GM12891 (cell line): ENCODE measurements at regions not wholly inside any gene's neighbourhood (a gene's known extent, or its start where the extent isn't known, plus 50 kb on each side); places are given as distances from the start of the nearest gene placed in this dataset.

ENCODE experiments used
- PAX5 ChIP-seq: IDR thresholded peaks from 2 replicates; pipeline ENCODE4 v1.6.1; 2011; ENCODE audit warnings: low read length, moderate library complexity, mild to moderate bottlenecking; ENCODE audit not compliant: insufficient read depth, severe bottlenecking
- POLR2A ChIP-seq: IDR thresholded peaks from 2 replicates; pipeline ENCODE4 v1.6.1; 2011; ENCODE audit warnings: low read depth, low read length, control low read depth
- POLR2AphosphoS5 ChIP-seq: IDR thresholded peaks from 2 replicates; pipeline ENCODE4 v1.6.1; 2011; ENCODE audit warnings: low read depth, low read length, control low read depth
- POU2F2 ChIP-seq: IDR thresholded peaks from 2 replicates; pipeline ENCODE4 v1.6.1; 2011; ENCODE audit warnings: low read depth, mild to moderate bottlenecking, control low read depth, low read length, moderate library complexity
- SPI1 ChIP-seq: IDR thresholded peaks from 2 replicates; pipeline ENCODE4 v1.6.1; 2011; ENCODE audit warnings: low read depth, low read length, control low read depth
- TAF1 ChIP-seq: IDR thresholded peaks from 2 replicates; pipeline ENCODE4 v1.6.1; 2011; ENCODE audit warnings: low read depth, low read length, control low read depth

DNA sequence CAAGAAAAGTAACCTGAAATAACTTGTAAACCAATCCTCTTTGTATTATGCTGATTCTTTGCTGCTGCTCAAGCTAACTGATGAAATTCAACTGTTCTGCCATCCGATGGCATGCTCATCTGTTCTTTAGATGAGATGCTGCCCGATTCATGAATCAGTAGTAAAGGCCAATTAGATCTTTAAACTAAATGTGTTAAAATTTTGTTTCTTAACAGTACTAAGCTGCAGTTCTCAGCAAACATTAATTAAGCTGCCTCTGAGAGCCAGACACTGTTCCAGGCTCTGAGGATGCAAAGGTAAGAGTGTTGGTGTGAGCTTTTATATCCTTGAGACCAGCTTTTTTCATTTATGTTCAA, 77.0 kb upstream of the NT5E start:
- no peak for TF ChIP-seq POLR2AphosphoS5
- TF ChIP-seq POLR2A, result no peak
- TF ChIP-seq POU2F2, result no peak
- TF ChIP-seq TAF1, result no peak
- no peak for TF ChIP-seq SPI1
- no peak for TF ChIP-seq PAX5
